ENCODE measurements at regions not wholly inside any gene's neighbourhood (a gene's known extent, or its start where the extent isn't known, plus 50 kb on each side); places are given as distances from the start of the nearest gene placed in this dataset.

DNA sequence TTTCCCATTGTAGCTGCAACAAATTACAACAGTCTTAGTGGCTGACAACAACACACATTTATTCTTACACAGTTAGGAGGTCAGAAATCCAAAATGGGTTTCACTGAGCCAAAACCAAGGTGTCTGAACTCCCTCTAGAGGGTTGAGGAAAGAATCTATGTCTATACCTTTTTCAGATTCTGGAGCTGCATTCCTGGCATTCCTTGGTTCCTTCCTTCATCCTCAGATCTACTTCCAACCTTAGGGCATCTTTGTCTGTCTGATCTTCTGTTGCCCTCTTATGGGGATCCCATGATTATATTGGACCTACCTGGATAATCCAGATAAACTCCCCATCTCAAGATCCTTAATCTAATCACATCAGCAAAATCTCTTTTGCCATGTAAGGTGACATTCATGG lies 540.9 kb upstream of the MAP3K7 start:
- Histone ChIP-seq H3K36me3 (no peaks in the 10 kb centered on the region), H3K9ac (no peak overlapping the region), H4K20me1 (no peaks in the 10 kb centered on the region), H3K4me3 (no peak overlapping the region), H3K27ac (no peak overlapping the region), H3K4me2 (no peak overlapping the region), H3K27me3 (no peaks in the 10 kb centered on the region), H3K4me1 (no peaks in the 10 kb centered on the region), H3K9me3 (no peaks in the 10 kb centered on the region)
- TF ChIP-seq Cebpa-rat (IDR thresholded peaks at IDR 0.05) = no peak

DNA sequence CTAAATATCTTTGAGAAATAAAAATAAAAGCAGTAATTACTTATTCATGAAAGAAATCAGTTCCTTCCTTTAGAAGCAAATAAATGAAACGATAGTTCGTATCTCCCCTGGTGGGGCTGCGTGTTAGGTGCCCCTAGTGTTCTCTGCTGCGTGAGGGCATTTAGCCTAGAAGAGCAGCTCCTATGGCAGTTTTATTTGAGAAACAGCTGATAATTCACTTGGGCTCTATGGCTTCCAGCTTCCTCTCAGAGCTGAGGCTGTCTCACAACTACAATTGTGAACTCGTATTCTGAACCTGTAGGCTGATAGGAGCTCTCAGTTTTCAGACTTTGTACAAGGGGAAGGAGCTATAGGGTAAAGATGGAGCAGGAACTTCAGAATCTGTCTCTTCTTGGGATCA lies 540.0 kb upstream of the MAP3K7 start:
- H3K27me3 ChIP-seq = no peaks in the 10 kb centered on the region
- no peaks in the 10 kb centered on the region for H3K9me3 ChIP-seq
- no peak for TF ChIP-seq Cebpa-rat (IDR thresholded peaks at IDR 0.05)
- no peaks in the 10 kb centered on the region for H3K36me3 ChIP-seq
- H3K4me2 ChIP-seq = no peak overlapping the region
- no peaks in the 10 kb centered on the region for H4K20me1 ChIP-seq
- H3K4me3 ChIP-seq = no peak overlapping the region
- no peaks in the 10 kb centered on the region for H3K4me1 ChIP-seq
- no peak overlapping the region for H3K9ac ChIP-seq
- no peak overlapping the region for H3K27ac ChIP-seq

DNA sequence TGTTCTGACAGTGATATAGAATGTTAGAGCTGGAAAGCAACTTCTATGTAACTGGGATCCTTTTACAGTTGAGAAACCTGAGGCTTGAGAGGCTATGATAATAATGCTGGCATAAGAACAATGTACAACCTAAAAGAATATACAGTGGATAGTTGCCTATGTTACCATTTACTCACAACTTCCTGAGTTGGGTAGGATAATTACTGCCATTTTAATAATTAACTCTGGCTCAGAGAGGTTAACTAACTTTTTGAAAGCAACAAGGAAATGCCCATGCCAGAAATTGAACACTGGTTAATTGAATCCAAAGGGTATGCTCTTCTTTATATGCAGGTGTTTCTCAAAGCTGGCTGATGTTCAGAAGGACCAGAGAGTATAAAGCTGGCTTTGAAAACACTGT lies 530.7 kb upstream of the MAP3K7 start:
- no peak overlapping the region for H3K4me2 ChIP-seq
- H3K27me3 ChIP-seq = no peaks in the 10 kb centered on the region
- no peak overlapping the region for H3K9ac ChIP-seq
- no peaks in the 10 kb centered on the region for H3K4me1 ChIP-seq
- no peak overlapping the region for H3K4me3 ChIP-seq
- H3K27ac ChIP-seq = no peak overlapping the region
- no peaks in the 10 kb centered on the region for H4K20me1 ChIP-seq
- H3K36me3 ChIP-seq = no peaks in the 10 kb centered on the region
- no peaks in the 10 kb centered on the region for H3K9me3 ChIP-seq
- TF ChIP-seq Cebpa-rat (IDR thresholded peaks at IDR 0.05) = no peak

DNA sequence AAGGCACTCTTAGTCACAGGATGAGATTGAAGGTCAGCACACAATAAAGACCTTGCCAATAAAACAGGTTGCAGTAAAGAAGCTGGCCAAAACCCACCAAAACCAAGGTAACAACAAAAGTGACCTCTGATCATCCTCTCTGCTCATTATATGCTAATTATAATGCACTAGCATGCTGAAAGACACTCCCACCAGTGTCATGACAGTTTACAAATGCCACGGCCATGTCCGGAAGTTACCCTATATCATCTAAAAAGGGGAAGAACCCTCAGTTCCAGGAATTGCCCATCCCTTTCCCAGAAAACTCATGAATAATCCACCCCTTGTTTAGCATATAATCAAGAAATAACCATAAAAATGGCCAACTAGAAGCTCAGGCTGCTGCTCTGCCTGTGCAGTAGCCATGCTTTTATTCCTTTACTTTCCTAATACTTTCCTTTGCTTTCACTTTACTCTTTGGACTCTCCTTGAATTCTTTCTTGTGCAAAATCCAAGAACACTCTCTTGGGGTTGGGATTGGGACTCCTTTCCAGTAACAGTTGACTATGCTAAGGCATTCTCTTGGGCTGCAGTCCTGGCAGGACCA lies 527.3 kb upstream of the MAP3K7 start:
- Histone ChIP-seq H3K4me1 (no peaks in the 10 kb centered on the region), H4K20me1 (no peaks in the 10 kb centered on the region), H3K4me3 (no peak overlapping the region), H3K27ac (no peak overlapping the region), H3K36me3 (no peaks in the 10 kb centered on the region), H3K9ac (no peak overlapping the region), H3K4me2 (no peak overlapping the region), H3K9me3 (no peaks in the 10 kb centered on the region), H3K27me3 (no peaks in the 10 kb centered on the region)
- no peak for TF ChIP-seq Cebpa-rat (IDR thresholded peaks at IDR 0.05)

DNA sequence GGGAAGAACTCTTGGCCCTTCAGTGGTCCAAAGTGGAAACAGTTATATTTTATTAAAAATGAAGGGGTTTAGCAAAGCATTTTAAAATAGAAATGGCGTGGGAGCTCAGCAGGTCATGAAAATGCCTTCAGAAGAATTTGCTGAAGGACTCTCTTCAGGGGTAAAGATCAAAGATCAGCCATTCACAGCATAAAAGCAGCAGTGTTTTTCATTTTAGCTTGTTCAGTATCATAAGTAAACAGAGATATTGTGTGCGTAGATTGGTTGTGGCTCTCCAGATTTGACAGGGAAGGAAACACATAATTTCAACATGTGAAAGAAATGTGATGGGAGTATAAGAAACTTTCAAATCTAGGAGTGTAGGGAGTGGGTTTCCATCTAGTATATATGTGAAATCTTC lies 519.2 kb upstream of the MAP3K7 start:
- Histone ChIP-seq H3K9me3 (no peaks in the 10 kb centered on the region), H3K27ac (no peak overlapping the region), H3K9ac (no peak overlapping the region), H3K4me3 (no peak overlapping the region), H4K20me1 (no peaks in the 10 kb centered on the region), H3K27me3 (no peaks in the 10 kb centered on the region), H3K4me1 (no peaks in the 10 kb centered on the region), H3K36me3 (no peaks in the 10 kb centered on the region), H3K4me2 (no peak overlapping the region)
- TF ChIP-seq Cebpa-rat (IDR thresholded peaks at IDR 0.05) = no peak

DNA sequence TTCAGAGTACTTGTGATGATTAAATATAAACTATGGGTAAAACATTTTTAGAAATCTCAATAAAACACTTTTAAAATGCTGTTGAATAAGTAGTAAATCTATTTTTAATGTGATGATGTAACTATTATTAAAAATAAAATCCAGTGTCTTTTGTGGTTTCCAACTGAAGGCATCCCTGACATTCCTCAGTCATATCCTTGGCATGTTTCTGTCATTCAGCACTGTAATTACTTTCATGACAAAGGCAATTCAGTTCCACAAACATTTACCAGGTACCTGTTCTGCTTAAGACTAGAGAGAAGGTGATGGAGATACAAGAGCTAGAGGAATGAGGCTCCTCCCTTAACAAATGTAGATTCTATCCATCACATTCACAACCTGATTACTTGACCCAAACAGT lies 518.7 kb upstream of the MAP3K7 start:
- no peaks in the 10 kb centered on the region for H4K20me1 ChIP-seq
- no peaks in the 10 kb centered on the region for H3K9me3 ChIP-seq
- no peak overlapping the region for H3K27ac ChIP-seq
- H3K4me1 ChIP-seq = no peaks in the 10 kb centered on the region
- H3K36me3 ChIP-seq = no peaks in the 10 kb centered on the region
- no peaks in the 10 kb centered on the region for H3K27me3 ChIP-seq
- no peak overlapping the region for H3K9ac ChIP-seq
- no peak for TF ChIP-seq Cebpa-rat (IDR thresholded peaks at IDR 0.05)
- H3K4me2 ChIP-seq = no peak overlapping the region
- H3K4me3 ChIP-seq = no peak overlapping the region

DNA sequence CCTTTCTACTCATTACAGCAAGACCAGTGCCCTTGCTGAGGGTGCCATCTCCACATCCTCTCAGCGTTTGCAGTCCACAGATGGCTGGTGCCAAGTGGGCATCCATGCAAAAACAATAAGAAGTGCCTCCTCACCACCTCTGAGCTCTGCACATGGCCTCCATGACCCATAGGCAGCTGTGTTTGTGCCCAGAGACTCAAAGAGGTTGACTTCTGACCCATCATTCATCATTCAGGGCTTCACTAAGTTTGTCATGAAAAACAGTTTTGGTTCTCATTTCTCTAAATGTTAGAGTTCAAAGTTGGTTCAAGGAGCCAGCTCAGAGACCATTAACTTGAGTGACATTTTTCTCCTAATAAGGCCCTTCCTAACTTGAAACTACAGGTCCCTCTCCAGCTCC lies 512.6 kb upstream of the MAP3K7 start:
- Histone ChIP-seq H3K4me2 (no peak overlapping the region), H3K27ac (no peak overlapping the region), H4K20me1 (no peaks in the 10 kb centered on the region), H3K4me3 (no peak overlapping the region), H3K36me3 (no peaks in the 10 kb centered on the region), H3K4me1 (no peaks in the 10 kb centered on the region), H3K27me3 (no peaks in the 10 kb centered on the region), H3K9ac (no peak overlapping the region), H3K9me3 (no peaks in the 10 kb centered on the region)
- TF ChIP-seq Cebpa-rat (IDR thresholded peaks at IDR 0.05) = no peak

DNA sequence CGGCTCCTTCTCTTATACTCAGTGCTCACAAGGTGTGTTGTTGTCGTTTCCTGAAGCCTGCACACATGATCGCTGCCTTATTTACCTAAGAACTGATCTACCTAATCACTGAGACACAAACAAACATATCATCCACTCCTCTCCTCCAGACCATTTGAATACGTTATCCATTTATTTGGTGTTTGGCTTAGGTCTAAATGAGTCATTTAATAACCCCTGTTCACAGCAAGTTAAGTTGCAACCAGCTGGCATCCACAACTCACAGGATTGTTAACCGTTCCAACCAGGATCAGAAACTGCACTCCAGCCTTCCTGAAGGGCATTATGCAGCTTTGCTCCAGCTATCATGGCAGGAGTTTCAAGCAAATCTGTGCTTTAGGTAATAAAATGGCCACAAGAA lies 511.1 kb upstream of the MAP3K7 start:
- no peak for TF ChIP-seq Cebpa-rat (IDR thresholded peaks at IDR 0.05)
- no peak overlapping the region for H3K27ac ChIP-seq

DNA sequence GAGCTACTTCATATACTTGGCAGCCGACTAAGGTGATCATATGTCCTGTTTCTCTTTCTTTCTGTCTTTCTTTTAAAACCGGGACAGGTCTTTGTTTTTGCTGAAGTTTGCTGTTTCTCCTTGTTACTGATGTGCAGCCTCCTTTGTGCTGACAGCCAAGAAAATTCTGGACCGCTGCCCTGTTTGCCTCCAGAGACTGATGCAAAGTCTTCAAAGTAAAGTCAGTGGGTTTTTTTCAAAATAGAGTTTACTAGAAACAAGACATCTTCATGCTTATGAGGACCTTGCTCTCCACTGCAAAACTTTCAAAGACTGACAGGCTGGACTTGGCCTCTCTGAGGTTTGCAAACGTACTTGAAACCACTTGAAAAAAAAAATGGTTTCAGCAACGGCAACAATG lies 510.5 kb upstream of the MAP3K7 start:
- Histone ChIP-seq H3K36me3 (no peaks in the 10 kb centered on the region), H3K27me3 (no peaks in the 10 kb centered on the region), H3K4me3 (no peak overlapping the region), H3K4me1 (no peaks in the 10 kb centered on the region), H3K9me3 (no peaks in the 10 kb centered on the region), H3K27ac (no peak overlapping the region), H3K4me2 (no peak overlapping the region), H3K9ac (no peak overlapping the region), H4K20me1 (no peaks in the 10 kb centered on the region)
- no peak for TF ChIP-seq Cebpa-rat (IDR thresholded peaks at IDR 0.05)

More for the DNA sequence above, 511.1 kb upstream of the MAP3K7 start:
- Histone ChIP-seq H3K9ac (no peak overlapping the region), H3K36me3 (no peaks in the 10 kb centered on the region), H3K4me2 (no peak overlapping the region), H3K4me3 (no peak overlapping the region), H4K20me1 (no peaks in the 10 kb centered on the region), H3K27me3 (no peaks in the 10 kb centered on the region), H3K9me3 (no peaks in the 10 kb centered on the region), H3K4me1 (no peaks in the 10 kb centered on the region)

DNA sequence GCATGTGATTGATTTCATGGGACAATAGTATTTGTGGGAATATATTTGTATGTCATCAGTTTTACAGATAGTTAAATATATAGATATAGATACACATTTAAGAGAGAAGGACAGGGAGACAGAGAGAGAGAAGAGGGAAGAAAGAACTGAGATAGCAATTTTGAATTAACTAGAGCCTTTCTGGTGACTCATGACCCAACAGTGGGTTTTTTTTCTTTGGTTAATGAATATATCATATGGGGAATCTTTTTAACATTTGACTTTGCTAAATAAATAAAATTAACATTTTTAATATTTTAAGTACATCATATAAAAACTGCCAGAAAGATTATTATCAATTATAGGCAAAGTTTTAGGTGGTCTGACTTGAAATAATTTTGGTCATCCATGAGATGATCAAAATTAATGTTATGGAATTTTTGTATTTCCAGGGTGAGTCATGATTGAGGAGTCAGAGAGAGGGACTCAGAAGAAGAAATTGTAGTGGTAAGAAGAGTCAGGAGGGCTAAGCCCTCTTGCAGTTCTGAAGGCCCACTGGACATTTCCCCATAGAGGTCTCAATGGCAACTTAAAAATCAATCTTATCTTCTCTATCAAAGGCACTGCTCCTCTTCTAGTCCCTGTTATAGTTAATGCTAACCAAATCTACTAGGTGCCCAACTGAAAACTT lies 508.1 kb upstream of the MAP3K7 start:
- H3K4me2 ChIP-seq = no peak overlapping the region
- no peak for TF ChIP-seq Cebpa-rat (IDR thresholded peaks at IDR 0.05)
- H3K9ac ChIP-seq = no peak overlapping the region
- no peaks in the 10 kb centered on the region for H3K36me3 ChIP-seq
- H3K4me1 ChIP-seq = no peaks in the 10 kb centered on the region
- H4K20me1 ChIP-seq = no peaks in the 10 kb centered on the region
- H3K27me3 ChIP-seq = no peaks in the 10 kb centered on the region
- H3K4me3 ChIP-seq = no peak overlapping the region
- H3K9me3 ChIP-seq = no peaks in the 10 kb centered on the region
- no peak overlapping the region for H3K27ac ChIP-seq

DNA sequence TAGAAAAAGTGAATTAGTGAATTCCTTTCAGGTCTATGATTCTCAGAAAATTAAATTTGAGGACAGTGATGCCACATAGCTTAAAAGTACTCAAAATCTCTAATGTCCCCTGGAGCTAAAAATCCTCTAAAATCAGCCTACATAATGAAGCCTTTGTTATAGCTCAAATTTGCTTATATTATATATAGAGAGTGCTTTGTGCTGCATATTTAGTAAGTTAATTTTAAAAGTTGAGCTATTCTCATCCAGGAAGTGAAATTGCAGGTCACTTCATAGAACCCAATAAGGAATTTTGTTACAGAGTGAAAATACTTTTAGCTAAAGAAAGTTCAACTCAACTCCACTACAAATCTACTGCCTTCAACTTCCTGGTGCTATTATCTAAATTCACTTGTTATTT lies 507.5 kb upstream of the MAP3K7 start:
- TF ChIP-seq Cebpa-rat (IDR thresholded peaks at IDR 0.05) = no peak
- Histone ChIP-seq H3K4me2 (no peak overlapping the region), H3K4me1 (no peaks in the 10 kb centered on the region), H4K20me1 (no peaks in the 10 kb centered on the region), H3K4me3 (no peak overlapping the region), H3K36me3 (no peaks in the 10 kb centered on the region), H3K9me3 (no peaks in the 10 kb centered on the region), H3K27ac (no peak overlapping the region), H3K27me3 (no peaks in the 10 kb centered on the region), H3K9ac (no peak overlapping the region)

All from BLaER1 (cell line).